HL-60 (cell line): ENCODE measurements at regions not wholly inside any gene's neighbourhood (a gene's known extent, or its start where the extent isn't known, plus 50 kb on each side); places are given as distances from the start of the nearest gene placed in this dataset.

Source experiments
- DNase-seq, 2 experiments: peaks; one replicate each; pipeline ENCODE4 v3.0.0-alpha.2; 2010 to 2020; ENCODE audit warnings: low read depth in 1 of 2, low spot score in 1 of 2
- H3K27ac ChIP-seq: fragments of 250-450 bp; sonication (Bioruptor Pico); replicated peaks from 2 replicates; pipeline ENCODE4 v1.5.1; 2020; ENCODE audit warnings: mild to moderate bottlenecking, moderate library complexity
- H3K27me3 ChIP-seq: fragments of 250-450 bp; sonication (Bioruptor Pico); 2 replicates; pipeline ENCODE4 v1.5.1; 2021; ENCODE audit warnings: mild to moderate bottlenecking, moderate library complexity; ENCODE audit not compliant: insufficient read depth, poor library complexity, severe bottlenecking
- H3K4me3 ChIP-seq: replicated peaks from 2 replicates; pipeline ENCODE4 v1.5.1; 2011; ENCODE audit warnings: mild to moderate bottlenecking, control low read depth, low read length; ENCODE audit not compliant: insufficient read depth
- CTCF ChIP-seq: IDR thresholded peaks from one replicate; pipeline ENCODE4 v1.5.1; 2011; ENCODE audit warnings: low read length, control low read depth, inconsistent platforms; ENCODE audit not compliant: insufficient read depth
- GABPA ChIP-seq: IDR thresholded peaks from 2 replicates; pipeline ENCODE4 v1.6.1; 2012; ENCODE audit warnings: low read depth
- POLR2AphosphoS5 ChIP-seq: IDR thresholded peaks from 2 replicates; pipeline ENCODE4 v1.6.1; 2012; ENCODE audit warnings: low read depth
- REST ChIP-seq: IDR thresholded peaks from 2 replicates; pipeline ENCODE4 v1.6.1; 2012; ENCODE audit warnings: low read depth; ENCODE audit not compliant: insufficient replicate concordance
- SPI1 ChIP-seq: IDR thresholded peaks from 2 replicates; pipeline ENCODE4 v1.6.1; 2012; ENCODE audit warnings: low read depth, mild to moderate bottlenecking, borderline replicate concordance

- Histone ChIP-seq H3K27me3 (no peaks in the 10 kb centered on the region), H3K27ac (no peak overlapping the region), H3K4me3 (no peak overlapping the region)
- DNase-seq: no peak
- TF ChIP-seq REST (no peak), POLR2AphosphoS5 (no peak)
Observed at GRCh38 chr17:52790359-52790955, 631.9 kb upstream of the CA10 start.

GRCh38 chr17:52789829-52790228, 631.3 kb upstream of the CA10 start:
- Histone ChIP-seq H3K4me3 (no peak overlapping the region), H3K27ac (no peak overlapping the region), H3K27me3 (no peaks in the 10 kb centered on the region)
- no peak for TF ChIP-seq SPI1
- TF ChIP-seq POLR2AphosphoS5: no peak
- DNase-seq: no peak

GRCh38 chr17:52776234-52776633, 617.7 kb upstream of the CA10 start:
- Histone ChIP-seq H3K4me3 (no peak overlapping the region), H3K27me3 (no peaks in the 10 kb centered on the region), H3K27ac (no peak overlapping the region)
- no peak for DNase-seq
- TF ChIP-seq REST (no peak), POLR2AphosphoS5 (no peak), CTCF (no peak), SPI1 (no peak), GABPA (no peak)

GRCh38 chr17:52762794-52763167, 604.3 kb upstream of the CA10 start:
- DNase-seq: no peak
- H3K27me3 ChIP-seq: no peaks in the 10 kb centered on the region
- TF ChIP-seq POLR2AphosphoS5 (no peak), SPI1 (no peak), CTCF (no peak), GABPA (no peak), REST (no peak)
- H3K27ac ChIP-seq: no peak overlapping the region
- no peak overlapping the region for H3K4me3 ChIP-seq
